HCT116 (cell line): ENCODE measurements at regions not wholly inside any gene's neighbourhood (a gene's known extent, or its start where the extent isn't known, plus 50 kb on each side); places are given as distances from the start of the nearest gene placed in this dataset.

Experiments
- ATAC-seq: fragments of 200-7000 bp; cut with Tn5 transposase; 2 replicates; pipeline ENCODE4 v1.9.1; 2020; ENCODE audit warnings: mild to moderate bottlenecking, moderate library complexity
- BruUV-seq: library from RNA; stranded (reverse); fragments of 400-500 nt; replicated peaks from 2 replicates; lab custom pipeline; 2021; lab: Mats Ljungman, UMichigan
- CTCF ChIA-PET: fragments of 300-600 bp; sonication (Branson Sonifier 250); formaldehyde crosslinking; loops from one replicate; lab custom pipeline; 2021; ENCODE audit warnings: antibody characterized with exemption; lab: Charles Lee
- POLR2A ChIA-PET: fragments of 300-600, 350-600 bp; sonication (Branson Sonifier 250); formaldehyde crosslinking; loops from one replicate; lab custom pipeline; 2021; ENCODE audit warnings: antibody characterized with exemption; lab: Charles Lee
- RAD21 ChIA-PET, 2 experiments: fragments of 300-600 bp; sonication (Branson Sonifier 250); formaldehyde crosslinking; loops; one replicate each; lab custom pipeline; 2023; ENCODE audit warnings: low total read pairs in 2 of 2; ENCODE audit not compliant: uncharacterized antibody in 2 of 2, unreplicated experiment in 2 of 2, low non-redundant PET in 1 of 2; lab: Charles Lee
- DNase-seq: peaks from one replicate; pipeline ENCODE4 v3.0.0-alpha.2; 2010; ENCODE audit warnings: low read depth, low spot score
- H2AFZ ChIP-seq: fragments of 200-600 bp; shearing (Covaris generic), sonication (generic); 2 replicates; pipeline ENCODE4 v1.6.1; 2017; ENCODE audit warnings: low read depth, mixed run types, mixed read lengths, antibody characterized with exemption, low read length; ENCODE audit not compliant: poor library complexity, severe bottlenecking
- H3K27ac ChIP-seq: 2 replicates; pipeline ENCODE4 v1.5.1; 2012; ENCODE audit warnings: low read depth, low read length
- H3K27me3 ChIP-seq: fragments of 200-600 bp; sonication (generic); 2 replicates; pipeline ENCODE4 v1.6.1; 2016; ENCODE audit warnings: mixed run types, low read length, mixed read lengths; ENCODE audit not compliant: insufficient read depth
- H3K36me3 ChIP-seq, 2 experiments: fragments of 200-500 bp in 1 of 2; fragments of 200-600 bp in 1 of 2; sonication (Bioruptor generic) in 1 of 2; sonication (generic) in 1 of 2; 2 replicates each; pipeline versions ENCODE4 v1.5.1 to v1.6.1; 2014 to 2016; ENCODE audit warnings: low read length in 2 of 2, inconsistent platforms in 1 of 2, mixed read lengths in 1 of 2, mixed run types in 1 of 2; ENCODE audit not compliant: insufficient read depth in 2 of 2, control insufficient read depth in 1 of 2
- H3K4me1 ChIP-seq, 2 experiments: fragments of 200-600 bp in 1 of 2; sonication (generic) in 1 of 2; 2 replicates each; pipeline versions ENCODE4 v1.5.1 to v1.6.1; 2012 to 2017; ENCODE audit warnings: low read length in 2 of 2, inconsistent platforms in 1 of 2, mild to moderate bottlenecking in 1 of 2, mixed read lengths in 1 of 2, mixed run types in 1 of 2, moderate library complexity in 1 of 2; ENCODE audit not compliant: insufficient read depth in 2 of 2, control insufficient read depth in 1 of 2
- H3K4me2 ChIP-seq: fragments of 200-600 bp; sonication (generic); 2 replicates; pipeline ENCODE4 v1.6.1; 2017; ENCODE audit warnings: mixed run types, low read length, mixed read lengths
- H3K4me3 ChIP-seq, 2 experiments: fragments of 200-600 bp in 1 of 2; sonication (generic) in 1 of 2; replicated peaks in 1 of 2; 2 replicates each; pipeline ENCODE4 v1.5.1; 2011 to 2016; ENCODE audit warnings: low read length in 2 of 2, control low read depth in 1 of 2, low read depth in 1 of 2, mild to moderate bottlenecking in 1 of 2, mixed read lengths in 1 of 2, mixed run types in 1 of 2
- H3K79me2 ChIP-seq: fragments of 200-600 bp; sonication (generic); 2 replicates; pipeline ENCODE4 v1.6.1; 2017; ENCODE audit warnings: mild to moderate bottlenecking, mixed run types, low read length, moderate library complexity, mixed read lengths; ENCODE audit not compliant: insufficient read depth
- H3K9ac ChIP-seq: fragments of 200-600 bp; sonication (generic); 2 replicates; pipeline ENCODE4 v1.6.1; 2016; ENCODE audit warnings: low read length, mixed read lengths
- H3K9me2 ChIP-seq: fragments of 200-600 bp; sonication (generic), shearing (Covaris generic); 2 replicates; pipeline ENCODE4 v1.6.1; 2017; ENCODE audit warnings: mixed run types, mild to moderate bottlenecking, moderate library complexity; ENCODE audit not compliant: insufficient read depth
- H3K9me3 ChIP-seq, 2 experiments: fragments of 200-500 bp in 1 of 2; fragments of 200-600 bp in 1 of 2; sonication (Bioruptor generic) in 1 of 2; sonication (generic) in 1 of 2; 2 replicates each; pipeline ENCODE4 v1.6.1; 2014 to 2017; ENCODE audit warnings: low read length in 2 of 2, mixed read lengths in 2 of 2, inconsistent platforms in 1 of 2, low read depth in 1 of 2, mild to moderate bottlenecking in 1 of 2, mixed run types in 1 of 2, moderate library complexity in 1 of 2; ENCODE audit not compliant: control insufficient read depth in 1 of 2, insufficient read depth in 1 of 2
- H4K20me1 ChIP-seq: fragments of 200-600 bp; sonication (generic), shearing (Covaris generic); 2 replicates; pipeline ENCODE4 v1.6.1; 2017; ENCODE audit warnings: mixed run types, mild to moderate bottlenecking, moderate library complexity; ENCODE audit not compliant: insufficient read depth
- CBX3 ChIP-seq: IDR thresholded peaks from 2 replicates; pipeline ENCODE4 v1.6.1; 2012; ENCODE audit warnings: low read depth
- ELF1 ChIP-seq: IDR thresholded peaks from 2 replicates; pipeline ENCODE4 v1.6.1; 2012; ENCODE audit warnings: low read depth, borderline replicate concordance
- EZH2 ChIP-seq: fragments of 200-600 bp; sonication (generic); IDR thresholded peaks from 2 replicates; pipeline ENCODE4 v1.6.1; 2017; ENCODE audit warnings: antibody characterized with exemption, mixed run types
- POLR2A ChIP-seq: IDR thresholded peaks from 2 replicates; pipeline ENCODE4 v1.7.0; 2011; ENCODE audit warnings: borderline replicate concordance; ENCODE audit not compliant: insufficient read depth, insufficient read length; ENCODE audit errors: extremely low read depth
- RAD21 ChIP-seq: IDR thresholded peaks from 2 replicates; pipeline ENCODE4 v1.6.1; 2012; ENCODE audit warnings: low read depth, mild to moderate bottlenecking
- SP1 ChIP-seq: IDR thresholded peaks from 2 replicates; pipeline ENCODE4 v1.6.1; 2012; ENCODE audit warnings: low read depth
- TCF7L2 ChIP-seq: IDR thresholded peaks from 2 replicates; pipeline ENCODE4 v1.7.0; 2011; ENCODE audit warnings: borderline replicate concordance, inconsistent platforms; ENCODE audit not compliant: insufficient read depth, insufficient read length; ENCODE audit errors: extremely low read depth
- ZFX ChIP-seq: fragments of 450-650 bp; IDR thresholded peaks from 2 replicates; pipeline ENCODE4 v1.6.1; 2017
- ZNF274 ChIP-seq: fragments of 200-500 bp; sonication (Bioruptor generic); IDR thresholded peaks from 2 replicates; pipeline ENCODE4 v1.6.1; 2014; ENCODE audit warnings: mild to moderate bottlenecking, low read depth, low read length, inconsistent platforms
- intact Hi-C: fragments of 100-400 bp; cut with micrococcal nuclease; formaldehyde crosslinking; loops from 2 replicates; pipeline ENCODE4 v1.10.0; 2022
- TF ChIP-seq, protein P1 (sequence below): IDR thresholded peaks from 2 replicates; pipeline ENCODE4 v1.6.1; 2012; ENCODE audit warnings: low read depth
- TF ChIP-seq, protein P2 (sequence below): IDR thresholded peaks from 2 replicates; pipeline ENCODE4 v1.6.1; 2012

DNA sequence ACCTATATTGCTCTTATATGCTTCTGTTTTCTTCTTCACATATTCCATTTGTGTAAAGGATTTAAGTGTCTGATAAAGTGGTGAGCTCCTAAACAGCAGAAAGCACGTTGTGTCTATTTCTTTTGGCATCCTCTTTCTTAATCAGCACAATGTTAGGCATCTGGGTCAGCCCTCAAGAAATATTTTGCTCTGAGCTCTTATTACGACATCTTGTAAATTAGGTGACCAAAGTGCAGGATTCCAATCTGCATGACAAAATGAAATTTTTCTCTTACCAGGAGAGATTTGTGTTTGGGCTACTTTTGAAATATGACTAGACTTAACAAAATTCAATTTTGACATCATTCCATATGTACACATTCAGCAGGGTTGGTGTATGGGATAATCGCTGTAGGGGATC, 210.0 kb upstream of the IGFBP7 start (continued):
- TF ChIP-seq, protein P1, sequence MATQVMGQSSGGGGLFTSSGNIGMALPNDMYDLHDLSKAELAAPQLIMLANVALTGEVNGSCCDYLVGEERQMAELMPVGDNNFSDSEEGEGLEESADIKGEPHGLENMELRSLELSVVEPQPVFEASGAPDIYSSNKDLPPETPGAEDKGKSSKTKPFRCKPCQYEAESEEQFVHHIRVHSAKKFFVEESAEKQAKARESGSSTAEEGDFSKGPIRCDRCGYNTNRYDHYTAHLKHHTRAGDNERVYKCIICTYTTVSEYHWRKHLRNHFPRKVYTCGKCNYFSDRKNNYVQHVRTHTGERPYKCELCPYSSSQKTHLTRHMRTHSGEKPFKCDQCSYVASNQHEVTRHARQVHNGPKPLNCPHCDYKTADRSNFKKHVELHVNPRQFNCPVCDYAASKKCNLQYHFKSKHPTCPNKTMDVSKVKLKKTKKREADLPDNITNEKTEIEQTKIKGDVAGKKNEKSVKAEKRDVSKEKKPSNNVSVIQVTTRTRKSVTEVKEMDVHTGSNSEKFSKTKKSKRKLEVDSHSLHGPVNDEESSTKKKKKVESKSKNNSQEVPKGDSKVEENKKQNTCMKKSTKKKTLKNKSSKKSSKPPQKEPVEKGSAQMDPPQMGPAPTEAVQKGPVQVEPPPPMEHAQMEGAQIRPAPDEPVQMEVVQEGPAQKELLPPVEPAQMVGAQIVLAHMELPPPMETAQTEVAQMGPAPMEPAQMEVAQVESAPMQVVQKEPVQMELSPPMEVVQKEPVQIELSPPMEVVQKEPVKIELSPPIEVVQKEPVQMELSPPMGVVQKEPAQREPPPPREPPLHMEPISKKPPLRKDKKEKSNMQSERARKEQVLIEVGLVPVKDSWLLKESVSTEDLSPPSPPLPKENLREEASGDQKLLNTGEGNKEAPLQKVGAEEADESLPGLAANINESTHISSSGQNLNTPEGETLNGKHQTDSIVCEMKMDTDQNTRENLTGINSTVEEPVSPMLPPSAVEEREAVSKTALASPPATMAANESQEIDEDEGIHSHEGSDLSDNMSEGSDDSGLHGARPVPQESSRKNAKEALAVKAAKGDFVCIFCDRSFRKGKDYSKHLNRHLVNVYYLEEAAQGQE: no peak
- TF ChIP-seq CBX3 (no peak), ELF1 (no peak), SP1 (no peak), ZNF274 (no peak)
- TF ChIP-seq, protein P2, sequence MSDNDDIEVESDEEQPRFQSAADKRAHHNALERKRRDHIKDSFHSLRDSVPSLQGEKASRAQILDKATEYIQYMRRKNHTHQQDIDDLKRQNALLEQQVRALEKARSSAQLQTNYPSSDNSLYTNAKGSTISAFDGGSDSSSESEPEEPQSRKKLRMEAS: no peak
- TF ChIP-seq, all 23 proteins: peak for 0

DNA sequence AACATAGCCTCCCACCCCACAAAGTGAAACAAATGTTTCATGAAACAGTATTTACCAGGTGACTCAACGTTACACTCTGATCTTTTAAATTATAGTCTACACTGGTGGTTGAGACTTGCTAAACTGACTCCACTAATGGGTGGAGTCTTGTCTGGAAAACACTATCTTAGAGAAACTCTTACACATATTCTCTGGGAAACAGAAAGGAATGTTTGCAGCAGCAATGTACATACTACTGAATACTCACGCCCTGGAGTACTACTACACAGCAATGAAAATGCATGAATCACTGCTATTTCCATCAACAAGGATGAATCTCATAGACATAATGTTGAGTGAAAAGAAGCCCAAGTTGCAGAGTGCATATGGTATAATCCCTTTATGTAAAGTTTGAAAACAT, 208.5 kb upstream of the IGFBP7 start:
- no peak overlapping the region for H3K9ac ChIP-seq
- H3K36me3 ChIP-seq: no peaks in the 10 kb centered on the region
- CTCF ChIA-PET: no interaction called here
- no peaks in the 10 kb centered on the region for H3K9me2 ChIP-seq
- H3K27ac ChIP-seq: no peak overlapping the region
- intact Hi-C loops: no loop called here
- RAD21 ChIA-PET: no interaction called here
- BruUV-seq: no TSS peak
- 0 out of 2 replicates have a peak, but pooled peaks cover 5% of the 10 kb centered on the region for H3K27me3 ChIP-seq
- ATAC-seq (no peak), DNase-seq (no peak)
- no peak overlapping the region for H3K4me3 ChIP-seq
- no peak overlapping the region for H2AFZ ChIP-seq
- no peaks in the 10 kb centered on the region for H4K20me1 ChIP-seq
- H3K4me1 ChIP-seq: no peaks in the 10 kb centered on the region
- H3K79me2 ChIP-seq: no peaks in the 10 kb centered on the region
- no peaks in the 10 kb centered on the region for H3K9me3 ChIP-seq
- POLR2A ChIA-PET: no interaction called here
- TF ChIP-seq POLR2A (no peak), RAD21 (no peak), ZFX (no peak), EZH2 (no peak), TCF7L2 (no peak)
- no peak overlapping the region for H3K4me2 ChIP-seq
